Lung (tissue), 11 donors: ENCODE measurements at regions not wholly inside any gene's neighbourhood (a gene's known extent, or its start where the extent isn't known, plus 50 kb on each side); places are given as distances from the start of the nearest gene placed in this dataset.
A peak's percentile ranks its signal among the peaks of the same experiment; 100 is the strongest.

Experiments used
- ATAC-seq: fragments of 200-7000 bp; cut with Tn5 transposase; one replicate; pipeline ENCODE4 v1.9.1; 2020; ENCODE audit warnings: moderate number of reproducible peaks; ENCODE audit not compliant: insufficient read depth, low FRiP score
- DNase-seq, 3 donors: peaks; one replicate each; pipeline ENCODE4 v3.0.0-alpha.2; 2013 to 2017
- H3K27ac ChIP-seq, 2 donors: one replicate each; pipeline ENCODE4 v1.5.1; 2013; ENCODE audit warnings: mild to moderate bottlenecking in 2 of 2, moderate library complexity in 2 of 2, control low read depth in 1 of 2, inconsistent platforms in 1 of 2, low read depth in 1 of 2, low read length in 1 of 2
- H3K27me3 ChIP-seq, 3 donors: one replicate each; pipeline ENCODE4 v1.5.1; 2013; ENCODE audit warnings: low read length in 2 of 3; ENCODE audit not compliant: control insufficient read depth in 3 of 3, insufficient read depth in 3 of 3
- H3K36me3 ChIP-seq, 4 donors: one replicate each; pipeline ENCODE4 v1.5.1; 2013; ENCODE audit warnings: low read length in 4 of 4, mild to moderate bottlenecking in 1 of 4, moderate library complexity in 1 of 4; ENCODE audit not compliant: control insufficient read depth in 4 of 4, insufficient read depth in 4 of 4
- H3K4me1 ChIP-seq, 5 donors: one replicate each; pipeline ENCODE4 v1.5.1; 2013; ENCODE audit warnings: low read length in 5 of 5, mild to moderate bottlenecking in 2 of 5, moderate library complexity in 1 of 5; ENCODE audit not compliant: control insufficient read depth in 5 of 5, insufficient read depth in 5 of 5
- H3K4me3 ChIP-seq: one replicate; pipeline ENCODE4 v1.5.1; 2013; ENCODE audit warnings: mild to moderate bottlenecking, control low read depth, moderate library complexity
- H3K9ac ChIP-seq, 2 donors: one replicate each; pipeline ENCODE4 v1.5.1; 2013; ENCODE audit warnings: low read length in 2 of 2, control low read depth in 1 of 2; ENCODE audit not compliant: insufficient read depth in 1 of 2
- H3K9me3 ChIP-seq, 4 donors: one replicate each; pipeline ENCODE4 v1.5.1; 2013; ENCODE audit warnings: low read length in 3 of 4, mild to moderate bottlenecking in 1 of 4, moderate library complexity in 1 of 4; ENCODE audit not compliant: control insufficient read depth in 4 of 4, insufficient read depth in 3 of 4
- CTCF ChIP-seq: IDR thresholded peaks from 2 replicates; pipeline ENCODE4 v1.5.1; 2012; ENCODE audit warnings: mild to moderate bottlenecking; ENCODE audit errors: control extremely low read depth, extremely low read depth
- WGBS, 2 donors: extraction: QIAGEN DNeasy Blood & Tissue Kit; methylation state at CpG; one replicate each; pipeline ENCODE4 v1.1.7; 2013; 5-methylcytosine and 5-hydroxymethylcytosine counted together
- donor health status: control.
- donor health status: control.
- donor health status: Bipolar disorder and iron deficiency.
- donor health status: healthy.
- donor health status: DM: yes; HTN: yes; CAD: no.

DNA sequence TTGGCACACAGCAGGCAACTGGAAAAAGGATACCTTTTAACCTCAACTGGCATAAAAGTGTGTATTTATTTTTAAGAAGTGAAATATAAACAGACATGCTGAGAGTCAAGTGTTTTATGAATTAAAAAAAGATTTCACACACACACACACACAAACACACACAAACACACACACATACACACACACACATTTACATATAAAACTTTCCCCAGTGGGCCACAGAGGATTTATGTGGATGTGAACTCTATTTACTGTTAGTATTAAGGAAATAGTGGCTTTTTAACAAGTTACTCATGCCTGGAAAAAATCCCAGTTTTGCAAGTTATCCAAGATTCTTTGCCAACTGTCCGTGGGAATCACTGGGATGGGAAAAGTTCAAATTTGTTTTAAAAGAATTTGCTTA lies 725.9 kb upstream of the NR2F2 start:
- Histone ChIP-seq H3K27me3 (no peaks in the 10 kb centered on the region), H3K9ac (no peak overlapping the region), H3K4me3 (no peak overlapping the region), H3K9me3 (peaks cover 0 to 6% (median 0%) of the 10 kb centered on the region in 4 donors), H3K27ac (peak overlapping the region in 1 of 2 donors; percentile 2), H3K4me1 (peaks cover 0 to 27% (median 0%) of the 10 kb centered on the region in 5 donors), H3K36me3 (no peaks in the 10 kb centered on the region)
- DNase-seq (peak; percentile 24 to 89 (median 81)), ATAC-seq (no peak)
- no peak for TF ChIP-seq CTCF
- 45 to 53% methylated on average over 1 of the region's 1 CpG for WGBS, 2 donors

DNA sequence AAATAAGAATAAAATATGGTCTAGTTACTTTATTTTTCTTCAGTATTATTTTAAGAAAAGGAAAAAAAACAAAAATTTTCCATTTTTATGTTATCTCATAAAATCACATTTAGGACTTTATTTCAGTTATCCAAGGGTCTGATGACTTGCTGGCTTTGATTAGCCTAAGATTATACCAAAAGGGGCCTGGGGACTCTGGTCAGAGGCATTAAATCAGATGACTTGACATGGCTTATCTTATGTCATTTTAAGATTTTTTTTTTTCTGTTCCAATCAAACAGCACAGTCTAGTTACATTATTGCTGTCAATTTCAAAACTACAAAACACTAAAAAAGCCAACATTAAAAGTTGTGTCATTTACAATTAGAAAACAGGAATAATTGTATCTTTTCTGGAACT lies 725.4 kb upstream of the NR2F2 start:
- Histone ChIP-seq H3K4me1 (peaks cover 0 to 27% (median 0%) of the 10 kb centered on the region in 5 donors), H3K27me3 (no peaks in the 10 kb centered on the region), H3K4me3 (no peak overlapping the region), H3K9me3 (peaks cover 0 to 6% (median 0%) of the 10 kb centered on the region in 4 donors), H3K36me3 (no peaks in the 10 kb centered on the region), H3K27ac (no peak overlapping the region), H3K9ac (no peak overlapping the region)
- DNase-seq (no peak), ATAC-seq (no peak)
- no peak for TF ChIP-seq CTCF

DNA sequence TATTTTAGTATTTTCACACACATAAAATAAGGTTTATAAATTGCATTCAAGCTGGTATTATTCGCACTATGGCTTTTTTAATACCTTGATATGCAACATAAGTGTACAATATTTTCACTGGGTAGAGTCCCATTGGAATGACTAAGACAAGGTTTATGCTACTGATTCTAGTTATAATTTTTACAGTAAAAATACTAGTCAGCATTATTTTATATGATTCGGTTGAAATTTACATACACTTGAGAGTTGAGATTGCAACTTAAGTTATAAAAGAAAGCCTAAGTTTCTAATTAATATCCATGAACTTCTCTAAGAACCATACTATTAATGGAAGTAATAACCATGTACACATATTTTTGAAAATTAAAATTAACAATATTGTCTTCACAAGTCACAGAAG lies 723.9 kb upstream of the NR2F2 start:
- H3K9me3 ChIP-seq, result peaks cover 0 to 4% (median 0%) of the 10 kb centered on the region in 4 donors
- DNase-seq (no peak), ATAC-seq (no peak)
- no peaks in the 10 kb centered on the region for H3K36me3 ChIP-seq
- no peak for TF ChIP-seq CTCF
- 97 to 98% methylated on average over 2 of the region's 2 CpGs for WGBS, 2 donors
- H3K27me3 ChIP-seq, result no peaks in the 10 kb centered on the region
- H3K9ac ChIP-seq, result no peak overlapping the region
- H3K27ac ChIP-seq, result no peak overlapping the region
- peaks cover 0 to 27% (median 0%) of the 10 kb centered on the region in 5 donors for H3K4me1 ChIP-seq
- no peak overlapping the region for H3K4me3 ChIP-seq

DNA sequence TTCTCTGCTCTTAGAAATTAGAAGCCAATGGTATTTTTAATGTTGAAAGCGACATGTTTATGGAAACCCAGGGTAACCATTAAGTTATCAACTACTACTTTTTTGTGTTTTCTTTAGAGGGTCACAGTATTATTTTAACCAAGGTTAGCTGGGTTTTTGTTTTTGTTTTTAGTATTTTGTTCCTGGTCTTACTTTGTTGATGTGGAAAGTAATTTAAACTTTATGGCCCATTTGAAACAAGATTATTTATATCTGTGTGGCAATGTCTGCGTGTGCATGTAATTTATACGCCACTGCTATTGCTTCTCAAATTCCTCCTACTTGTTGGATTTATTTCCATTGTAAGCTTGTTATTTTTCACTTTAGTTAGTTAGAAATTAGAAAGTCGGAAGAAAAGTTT lies 722.1 kb upstream of the NR2F2 start:
- Histone ChIP-seq H3K9me3 (no peaks in the 10 kb centered on the region), H3K4me1 (peaks cover 0 to 26% (median 0%) of the 10 kb centered on the region in 5 donors), H3K4me3 (no peak overlapping the region), H3K27me3 (no peaks in the 10 kb centered on the region), H3K27ac (no peak overlapping the region), H3K36me3 (no peaks in the 10 kb centered on the region), H3K9ac (no peak overlapping the region)
- no peak for TF ChIP-seq CTCF
- ATAC-seq (no peak), DNase-seq (no peak)
- 86 to 95% methylated on average over 4 of the region's 4 CpGs for whole genome bisulfite sequencing, 2 donors
